IPS DF 6.9 (cell line): ENCODE measurements at regions not wholly inside any gene's neighbourhood (a gene's known extent, or its start where the extent isn't known, plus 50 kb on each side); places are given as distances from the start of the nearest gene placed in this dataset.

ENCODE experiments used
- DNase-seq: peaks from one replicate; pipeline ENCODE4 v3.0.0-alpha.2; 2013; ENCODE audit warnings: low read depth, low spot score
- H3K27ac ChIP-seq: one replicate; pipeline ENCODE4 v1.5.1; 2013; ENCODE audit warnings: low read length, control low read depth
- H3K27me3 ChIP-seq: 2 replicates; pipeline ENCODE4 v1.6.1; 2013; ENCODE audit warnings: mild to moderate bottlenecking, low read length; ENCODE audit not compliant: control insufficient read depth, insufficient read depth
- H3K36me3 ChIP-seq: 2 replicates; pipeline ENCODE4 v1.6.1; 2013; ENCODE audit warnings: low read length; ENCODE audit not compliant: control insufficient read depth, insufficient read depth
- H3K4me1 ChIP-seq: 2 replicates; pipeline ENCODE4 v1.6.1; 2013; ENCODE audit warnings: low read length; ENCODE audit not compliant: control insufficient read depth, insufficient read depth
- H3K4me3 ChIP-seq: 2 replicates; pipeline ENCODE4 v1.5.1; 2013; ENCODE audit warnings: mild to moderate bottlenecking, low read length
- H3K9me3 ChIP-seq: 2 replicates; pipeline ENCODE4 v1.6.1; 2013; ENCODE audit warnings: low read length, inconsistent platforms; ENCODE audit not compliant: control insufficient read depth, insufficient read depth
- WGBS: extraction: QIAGEN DNeasy Blood & Tissue Kit; methylation state at CpG from one replicate; pipeline ENCODE4 v1.1.7; 2013; ENCODE audit warnings: mixed read lengths, missing lambda C conversion rate; ENCODE audit not compliant: insufficient read length, insufficient coverage; 5-methylcytosine and 5-hydroxymethylcytosine counted together

- WGBS: no CpG with 5 or more reads among the region's 7 CpGs
- Histone ChIP-seq H3K4me1 (peaks cover 4% of the 10 kb centered on the region; the same call in 1 of the 2 replicates), H3K9me3 (no peaks in the 10 kb centered on the region), H3K36me3 (no peaks in the 10 kb centered on the region), H3K4me3 (no peak overlapping the region), H3K27me3 (no peaks in the 10 kb centered on the region), H3K27ac (no peak overlapping the region)
- no peak for DNase-seq
Measured at GRCh38 chr1:232437510-232437909, 192.4 kb downstream of the SIPA1L2 start.

GRCh38 chr1:232435729-232436128 lies 194.2 kb downstream of the SIPA1L2 start:
- DNase-seq: no peak
- H3K4me3 ChIP-seq: no peak overlapping the region
- peaks cover 6% of the 10 kb centered on the region; the same call in 1 of the 2 replicates for H3K4me1 ChIP-seq
- no peak overlapping the region for H3K27ac ChIP-seq
- no peaks in the 10 kb centered on the region for H3K36me3 ChIP-seq
- H3K27me3 ChIP-seq: no peaks in the 10 kb centered on the region
- no peaks in the 10 kb centered on the region for H3K9me3 ChIP-seq
- no CpG with 5 or more reads among the region's 3 CpGs for WGBS

DNA sequence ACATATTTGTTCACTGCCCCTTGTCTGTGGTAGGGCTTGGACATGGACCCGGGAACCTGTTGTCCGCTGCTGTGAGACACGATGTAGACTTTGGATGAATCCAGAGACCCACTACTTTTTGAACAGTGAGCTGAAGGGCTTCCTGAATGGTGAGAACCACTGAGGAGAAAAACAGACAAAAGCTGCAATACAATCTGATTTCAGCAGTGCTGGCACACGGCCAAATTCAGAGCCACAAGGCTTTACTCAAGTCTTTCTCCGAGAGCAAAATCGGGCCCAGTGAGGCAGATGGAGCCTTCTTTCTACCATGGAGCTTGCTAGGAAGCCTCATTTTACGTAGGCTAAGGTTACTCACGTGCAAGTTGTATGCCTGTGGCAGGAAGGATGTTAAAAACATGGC lies 197.6 kb downstream of the SIPA1L2 start:
- H3K4me3 ChIP-seq: no peak overlapping the region
- no peaks in the 10 kb centered on the region for H3K36me3 ChIP-seq
- no peaks in the 10 kb centered on the region for H3K9me3 ChIP-seq
- WGBS: no CpG with 5 or more reads among the region's 8 CpGs
- DNase-seq: no peak
- H3K27ac ChIP-seq: no peak overlapping the region
- H3K4me1 ChIP-seq: 0 out of 2 replicates have a peak, but pooled peaks cover 1% of the 10 kb centered on the region
- no peaks in the 10 kb centered on the region for H3K27me3 ChIP-seq

GRCh38 chr1:232431748-232432147 lies 198.2 kb downstream of the SIPA1L2 start:
- no peaks in the 10 kb centered on the region for H3K36me3 ChIP-seq
- WGBS: no CpG with 5 or more reads among the region's 4 CpGs

DNA sequence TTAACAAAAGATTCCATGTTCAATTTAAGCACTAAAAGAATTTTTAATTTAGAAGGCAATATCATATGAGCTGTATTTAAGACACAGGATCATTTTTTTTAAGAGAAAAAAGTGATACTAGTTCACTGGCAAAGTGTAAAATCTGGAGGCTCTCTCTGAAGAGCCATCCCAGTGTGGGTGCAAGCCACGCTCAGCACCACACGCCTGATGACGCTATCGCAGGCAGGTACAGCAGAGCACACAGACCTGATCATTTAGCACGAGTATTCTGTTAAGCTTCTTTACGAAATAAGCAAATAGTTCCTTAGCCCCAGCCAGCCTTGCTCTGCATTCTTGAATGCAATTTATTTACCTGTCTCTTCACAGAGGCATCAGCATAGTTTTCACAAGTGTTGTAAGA lies 198.6 kb downstream of the SIPA1L2 start:
- Histone ChIP-seq H3K4me3 (no peak overlapping the region), H3K27me3 (no peaks in the 10 kb centered on the region), H3K36me3 (no peaks in the 10 kb centered on the region), H3K4me1 (0 out of 2 replicates have a peak, but pooled peaks cover 1% of the 10 kb centered on the region), H3K9me3 (no peaks in the 10 kb centered on the region), H3K27ac (no peak overlapping the region)
- no peak for DNase-seq
- no CpG with 5 or more reads among the region's 6 CpGs for WGBS

More at GRCh38 chr1:232431748-232432147, 198.2 kb downstream of the SIPA1L2 start:
- Histone ChIP-seq H3K27ac (no peak overlapping the region), H3K9me3 (no peaks in the 10 kb centered on the region), H3K4me1 (0 out of 2 replicates have a peak, but pooled peaks cover 1% of the 10 kb centered on the region), H3K4me3 (no peak overlapping the region), H3K27me3 (no peaks in the 10 kb centered on the region)
- no peak for DNase-seq

DNA sequence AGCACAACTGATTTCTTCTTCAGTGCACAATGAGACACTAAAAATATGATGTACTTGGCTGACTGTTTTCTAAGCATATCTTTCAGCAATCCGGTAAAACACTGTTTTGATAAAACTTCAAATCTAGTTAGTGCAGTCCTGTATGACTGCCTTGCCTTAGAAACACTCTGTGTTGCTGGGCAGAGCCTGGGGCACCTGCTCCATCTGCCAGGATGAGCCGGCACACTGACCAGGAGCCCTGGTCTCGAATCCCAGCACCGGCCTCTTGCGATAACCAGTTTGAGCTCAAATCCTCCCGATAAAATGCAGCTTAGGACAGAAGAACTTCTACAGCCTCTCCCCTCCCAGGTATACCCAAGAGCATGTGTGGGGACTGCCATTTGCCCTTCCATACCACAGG lies 199.5 kb downstream of the SIPA1L2 start:
- WGBS: no CpG with 5 or more reads among the region's 6 CpGs
- H3K4me3 ChIP-seq: no peak overlapping the region
- DNase-seq: no peak
- H3K27me3 ChIP-seq: no peaks in the 10 kb centered on the region
- no peak overlapping the region for H3K27ac ChIP-seq
- no peaks in the 10 kb centered on the region for H3K36me3 ChIP-seq
- H3K4me1 ChIP-seq: peaks cover 1% of the 10 kb centered on the region; the same call in 1 of the 2 replicates
- no peaks in the 10 kb centered on the region for H3K9me3 ChIP-seq

GRCh38 chr1:232428786-232429530 lies 201.0 kb downstream of the SIPA1L2 start:
- Histone ChIP-seq H3K36me3 (no peaks in the 10 kb centered on the region), H3K27me3 (no peaks in the 10 kb centered on the region), H3K4me3 (no peak overlapping the region), H3K9me3 (no peaks in the 10 kb centered on the region), H3K27ac (no peak overlapping the region), H3K4me1 (peaks cover 1% of the 10 kb centered on the region; the same call in 1 of the 2 replicates)
- DNase-seq: no peak
- no CpG with 5 or more reads among the region's 13 CpGs for WGBS

DNA sequence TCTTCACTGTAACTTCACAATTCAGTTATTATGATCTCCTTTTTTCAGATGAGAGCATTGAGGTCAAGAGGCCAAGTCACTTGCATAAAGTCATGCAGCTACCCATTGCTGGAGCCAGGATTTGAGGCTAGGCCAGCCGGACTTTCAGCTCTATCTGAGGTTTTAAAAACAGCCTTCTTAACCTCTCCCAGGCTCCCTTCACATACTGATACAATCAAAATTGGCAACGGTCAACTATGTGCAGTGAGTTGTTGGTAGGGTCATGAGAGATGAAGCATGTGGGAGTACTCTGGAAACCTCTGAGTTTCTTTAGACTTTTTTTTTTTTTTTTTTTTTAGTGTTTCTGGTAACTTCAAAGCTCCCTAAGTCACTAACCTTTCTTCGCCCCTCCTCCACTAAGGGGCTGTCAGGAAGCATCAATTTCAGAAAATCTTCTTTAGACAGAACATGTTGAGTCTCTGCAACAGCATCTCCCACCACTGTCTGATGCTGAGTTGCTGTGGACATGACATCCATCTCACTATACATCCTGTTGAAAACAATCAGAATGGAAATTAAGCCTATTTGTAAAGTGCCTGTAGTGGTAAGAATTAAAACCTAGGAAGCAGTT lies 201.8 kb downstream of the SIPA1L2 start:
- DNase-seq: no peak
- H3K9me3 ChIP-seq: no peaks in the 10 kb centered on the region
- H3K27ac ChIP-seq: no peak overlapping the region
- peaks cover 1% of the 10 kb centered on the region; the same call in 1 of the 2 replicates for H3K4me1 ChIP-seq
- H3K4me3 ChIP-seq: no peak overlapping the region
- H3K27me3 ChIP-seq: no peaks in the 10 kb centered on the region
- no CpG with 5 or more reads among the region's 3 CpGs for WGBS
- H3K36me3 ChIP-seq: no peaks in the 10 kb centered on the region

- Histone ChIP-seq H3K9me3 (no peaks in the 10 kb centered on the region), H3K4me3 (no peak overlapping the region), H3K27me3 (no peaks in the 10 kb centered on the region), H3K36me3 (no peaks in the 10 kb centered on the region), H3K4me1 (no peaks in the 10 kb centered on the region; the same call in 1 of the 2 replicates), H3K27ac (no peak overlapping the region)
- no peak for DNase-seq
Measured at GRCh38 chr1:232426801-232427200, 203.1 kb downstream of the SIPA1L2 start.

- WGBS: no CpG with 5 or more reads among the region's 15 CpGs
- no peaks in the 10 kb centered on the region; the same call in 1 of the 2 replicates for H3K4me1 ChIP-seq
- no peaks in the 10 kb centered on the region for H3K27me3 ChIP-seq
- no peak overlapping the region for H3K27ac ChIP-seq
- H3K36me3 ChIP-seq: no peaks in the 10 kb centered on the region
- no peaks in the 10 kb centered on the region for H3K9me3 ChIP-seq
- H3K4me3 ChIP-seq: no peak overlapping the region
- no peak for DNase-seq
Measured at GRCh38 chr1:232425421-232425820, 204.5 kb downstream of the SIPA1L2 start.
